GM23338 (cell line): ENCODE measurements at regions not wholly inside any gene's neighbourhood (a gene's known extent, or its start where the extent isn't known, plus 50 kb on each side); places are given as distances from the start of the nearest gene placed in this dataset.

Experiments used
- ATAC-seq: fragments of 200-7000 bp; cut with Tn5 transposase; 3 replicates; pipeline ENCODE4 v1.9.1; 2020
- DNase-seq: peaks from one replicate; pipeline ENCODE4 v3.0.0-alpha.2; 2015; ENCODE audit warnings: low spot score
- H2AFZ ChIP-seq: fragments of 200-600 bp; sonication (generic); 2 replicates; pipeline ENCODE4 v1.8.0; 2016; ENCODE audit warnings: antibody characterized with exemption, mild to moderate bottlenecking, moderate library complexity
- H3F3A ChIP-seq: fragments of 200-600 bp; sonication (generic); replicated peaks from 2 replicates; pipeline ENCODE4 v1.8.0; 2017; ENCODE audit warnings: antibody characterized with exemption, mixed run types, low read depth
- H3K27ac ChIP-seq: fragments of 200-600 bp; sonication (generic); 2 replicates; pipeline ENCODE4 v1.6.1; 2016; ENCODE audit warnings: low read depth
- H3K27me3 ChIP-seq: fragments of 200-600 bp; sonication (generic); 2 replicates; pipeline ENCODE4 v1.8.0; 2016; ENCODE audit warnings: mild to moderate bottlenecking, mixed run types, moderate library complexity; ENCODE audit not compliant: insufficient read depth
- H3K36me3 ChIP-seq: fragments of 200-600 bp; sonication (generic); 2 replicates; pipeline ENCODE4 v1.8.0; 2016; ENCODE audit warnings: mild to moderate bottlenecking; ENCODE audit not compliant: insufficient read depth
- H3K4me1 ChIP-seq: fragments of 200-600 bp; sonication (generic); 2 replicates; pipeline ENCODE4 v1.8.0; 2016; ENCODE audit warnings: mild to moderate bottlenecking, moderate library complexity; ENCODE audit not compliant: insufficient read depth
- H3K4me2 ChIP-seq: fragments of 200-600 bp; sonication (generic); 2 replicates; pipeline ENCODE4 v1.7.1; 2017; ENCODE audit warnings: mixed run types
- H3K4me3 ChIP-seq: fragments of 200-600 bp; sonication (generic); 2 replicates; pipeline ENCODE4 v1.6.1; 2016; ENCODE audit warnings: mixed run types
- H3K79me2 ChIP-seq: fragments of 200-600 bp; sonication (generic); replicated peaks from 2 replicates; pipeline ENCODE4 v1.8.0; 2017; ENCODE audit warnings: mild to moderate bottlenecking; ENCODE audit not compliant: insufficient read depth
- H3K9me2 ChIP-seq: fragments of 200-600 bp; sonication (generic); 2 replicates; pipeline ENCODE4 v1.8.0; 2017; ENCODE audit not compliant: insufficient read depth
- H4K20me1 ChIP-seq: fragments of 200-600 bp; sonication (generic); replicated peaks from 2 replicates; pipeline ENCODE4 v1.8.0; 2017; ENCODE audit warnings: mild to moderate bottlenecking; ENCODE audit not compliant: insufficient read depth
- H3K27ac Mint-ChIP-seq: 2 replicates; pipeline ENCODE4 v1.8.0; 2020; ENCODE audit warnings: inconsistent platforms, mild to moderate bottlenecking, moderate library complexity, mixed read lengths
- H3K27me3 Mint-ChIP-seq: 3 replicates; pipeline ENCODE4 v1.8.0; 2022; ENCODE audit warnings: low read depth, mild to moderate bottlenecking, moderate library complexity, mixed read lengths, inconsistent platforms; ENCODE audit not compliant: insufficient read depth, poor library complexity
- H3K36me3 Mint-ChIP-seq: 3 replicates; pipeline ENCODE4 v1.8.0; 2021; ENCODE audit warnings: low read depth, mild to moderate bottlenecking, inconsistent platforms, moderate library complexity, mixed read lengths
- H3K4me1 Mint-ChIP-seq: 3 replicates; pipeline ENCODE4 v1.8.0; 2020; ENCODE audit warnings: mild to moderate bottlenecking, inconsistent platforms, mixed read lengths
- H3K4me3 Mint-ChIP-seq: 3 replicates; pipeline ENCODE4 v1.8.0; 2021; ENCODE audit warnings: moderate library complexity, mild to moderate bottlenecking, inconsistent platforms, mixed read lengths
- H3K9me3 Mint-ChIP-seq: 3 replicates; pipeline ENCODE4 v1.8.0; 2020; ENCODE audit warnings: moderate library complexity, mild to moderate bottlenecking, inconsistent platforms, mixed read lengths
- CREB1 ChIP-seq: fragments of 250-450 bp; sonication (Bioruptor Pico); IDR thresholded peaks from 2 replicates; pipeline ENCODE4 v1.5.0; 2020; ENCODE audit warnings: low read depth, mild to moderate bottlenecking, moderate library complexity
- ETS1 ChIP-seq: IDR thresholded peaks from 2 replicates; pipeline ENCODE4 v1.6.1; 2016; ENCODE audit warnings: antibody characterized with exemption
- EZH2 ChIP-seq: fragments of 200-600 bp; sonication (generic); IDR thresholded peaks from one replicate; pipeline ENCODE4 v1.8.0; 2017; ENCODE audit warnings: antibody characterized with exemption, mild to moderate bottlenecking, low read depth; ENCODE audit not compliant: unreplicated experiment
- EZH2phosphoT487 ChIP-seq: fragments of 200-600 bp; sonication (generic); IDR thresholded peaks from one replicate; pipeline ENCODE4 v1.8.1; 2018; ENCODE audit warnings: antibody characterized with exemption; ENCODE audit not compliant: unreplicated experiment
- STAT1 ChIP-seq: IDR thresholded peaks from one replicate; pipeline ENCODE4 v1.6.1; 2016; ENCODE audit warnings: antibody characterized with exemption; ENCODE audit not compliant: unreplicated experiment
- ZNF114 ChIP-seq: fragments of 250-450 bp; sonication (Bioruptor Pico); IDR thresholded peaks from 2 replicates; pipeline ENCODE4 v1.5.0; 2020; ENCODE audit warnings: mild to moderate bottlenecking, moderate library complexity
- ZNF331 ChIP-seq: fragments of 250-450 bp; sonication (Bioruptor Pico); IDR thresholded peaks from 2 replicates; pipeline ENCODE4 v1.5.0; 2020; ENCODE audit warnings: low read depth, mild to moderate bottlenecking, moderate library complexity
- ZNF462 ChIP-seq: fragments of 250-450 bp; sonication (Bioruptor Pico); IDR thresholded peaks from 2 replicates; pipeline ENCODE4 v1.5.0; 2020; ENCODE audit warnings: mild to moderate bottlenecking, moderate library complexity

GRCh38 chr21:22925032-22925431 lies 1926.8 kb downstream of the NCAM2 start:
- no peaks in the 10 kb centered on the region for H3K36me3 Mint-ChIP-seq
- ATAC-seq, result no peak

More at GRCh38 chr21:22925032-22925431, 1926.8 kb downstream of the NCAM2 start:
- Histone ChIP-seq H2AFZ (no peak overlapping the region), H3K4me2 (no peak overlapping the region), H3K4me3 (no peak overlapping the region), H3K36me3 (no peaks in the 10 kb centered on the region), H3K4me1 (no peaks in the 10 kb centered on the region), H4K20me1 (no peaks in the 10 kb centered on the region), H3K27ac (no peak overlapping the region), H3K79me2 (no peaks in the 10 kb centered on the region), H3F3A (no peaks in the 10 kb centered on the region), H3K27me3 (no peaks in the 10 kb centered on the region), H3K9me2 (no peaks in the 10 kb centered on the region)
- Mint-ChIP-seq H3K27ac (no peak overlapping the region), H3K27me3 (no peaks in the 10 kb centered on the region), H3K9me3 (peaks cover 5% of the 10 kb centered on the region; the same call in 2 of the 3 replicates), H3K4me1 (no peaks in the 10 kb centered on the region), H3K4me3 (no peak overlapping the region)
- TF ChIP-seq ZNF462 (CRISPR knock-in tag), result no peak
- TF ChIP-seq ZNF331 (CRISPR knock-in tag), result no peak
- TF ChIP-seq CREB1 (CRISPR knock-in tag), result no peak
- no peak for TF ChIP-seq EZH2phosphoT487
- TF ChIP-seq STAT1, result no peak
- no peak for TF ChIP-seq ETS1
- no peak for TF ChIP-seq EZH2
- no peak for TF ChIP-seq ZNF114 (CRISPR knock-in tag)
- no peak for DNase-seq
